H1 (cell line): ENCODE measurements at regions not wholly inside any gene's neighbourhood (a gene's known extent, or its start where the extent isn't known, plus 50 kb on each side); places are given as distances from the start of the nearest gene placed in this dataset.

Source experiments
- BACH1 ChIP-seq: IDR thresholded peaks from 2 replicates; pipeline ENCODE4 v1.6.1; 2012; ENCODE audit warnings: low read length, improper control_type of control experiment
- CTCF ChIP-seq, 3 experiments: IDR thresholded peaks; 1 replicate in 2 of 3; 2 replicates in 1 of 3; pipeline versions ENCODE4 v1.5.1 to v1.6.1; 2011; ENCODE audit warnings: low read length in 3 of 3, mild to moderate bottlenecking in 3 of 3, inconsistent platforms in 2 of 3, low read depth in 1 of 3, moderate library complexity in 1 of 3; ENCODE audit not compliant: insufficient read depth in 1 of 3; ENCODE audit errors: control extremely low read depth in 1 of 3

- TF ChIP-seq CTCF (IDR thresholded peaks at IDR 0.05; ENCODE audit: control extremely low read depth in 1 of 3, insufficient read depth in 1 of 3, low read depth in 1 of 3, low read length in 3 of 3), result no peak
- no peak for TF ChIP-seq BACH1
These were observed 254.4 kb upstream of the ARRDC4 start (continued) for GRCh38 chr15:97706059-97706458.
